Posterior cingulate gyrus (tissue), 11 donors: ENCODE measurements at regions not wholly inside any gene's neighbourhood (a gene's known extent, or its start where the extent isn't known, plus 50 kb on each side); places are given as distances from the start of the nearest gene placed in this dataset.
"Not testable (repeated sequence)": the region's sequence is repeated elsewhere in the genome, so short reads cannot be mapped to it uniquely, and the experiment has no call there.

Experiments used
- DNase-seq, 10 donors: peaks; one replicate each; pipeline versions ENCODE4 v3.0.0 to v3.0.0-alpha.2; 2020 to 2021; ENCODE audit warnings: mixed read lengths in 3 of 10
- intact Hi-C: fragments of 100-400 bp; cut with DNase I; formaldehyde crosslinking; loops from one replicate; pipeline ENCODE4 v1.15.1; 2023

DNA sequence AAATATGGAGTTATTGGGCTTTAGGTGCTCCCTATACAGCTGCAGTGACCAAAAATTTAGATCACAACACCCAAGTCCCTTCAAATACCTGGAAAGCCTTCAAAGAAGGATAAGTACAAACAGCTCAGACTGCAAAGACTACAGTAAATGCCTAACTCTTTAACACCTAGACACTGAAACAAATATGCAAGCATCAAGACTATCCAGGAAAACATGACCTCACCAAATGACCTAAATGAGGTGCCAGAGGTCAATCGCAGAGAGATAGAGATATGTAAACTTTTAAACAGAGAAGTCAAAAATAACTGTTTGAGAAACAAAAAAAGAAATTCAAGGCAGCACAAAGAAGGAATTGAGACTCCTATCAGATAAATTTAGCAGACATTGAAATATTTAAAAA is 753.8 kb upstream of the B3GALT2 start:
- intact Hi-C loops: no loop called here

DNA sequence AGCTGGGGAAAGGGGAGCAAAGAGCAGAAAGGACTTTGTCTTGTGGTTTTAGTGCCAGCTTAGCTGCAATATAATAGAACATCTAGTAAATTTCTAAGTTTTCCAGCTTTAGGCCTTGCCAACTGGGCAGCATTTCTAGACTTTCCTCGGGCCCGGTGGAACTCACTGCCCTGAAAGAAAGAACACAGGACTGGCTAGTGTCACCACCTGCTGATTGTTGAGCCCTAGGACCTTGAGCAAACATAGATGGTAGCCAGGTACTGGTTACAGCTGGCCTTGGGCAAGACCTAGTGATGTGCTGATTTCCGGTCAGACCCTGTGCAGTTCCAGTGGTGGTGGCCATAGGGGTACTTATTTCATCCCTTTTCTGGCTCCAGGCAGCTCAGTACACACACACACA is 753.2 kb upstream of the B3GALT2 start:
- intact Hi-C loops: no loop called here
- DNase-seq: no peak

More for the DNA sequence above, 753.8 kb upstream of the B3GALT2 start:
- DNase-seq: no peak

DNA sequence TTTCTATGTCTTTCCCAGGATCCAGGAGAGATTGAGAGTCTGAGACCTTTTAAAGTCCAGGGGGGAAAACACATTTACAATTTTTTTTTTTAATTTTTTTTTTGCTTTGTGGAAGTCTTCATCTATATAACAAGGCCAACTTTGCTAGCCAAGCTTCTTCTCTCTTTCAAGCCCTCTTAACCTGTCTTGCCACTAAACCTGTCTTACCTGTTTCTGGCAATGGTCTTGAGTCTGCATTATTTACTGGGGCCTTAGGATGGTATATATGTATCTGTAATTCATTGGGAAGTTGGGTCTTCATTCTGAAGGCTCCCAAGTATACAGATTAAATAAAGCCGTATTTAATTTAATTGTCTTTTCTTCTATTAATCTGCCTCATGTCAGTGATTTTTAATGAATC is 750.9 kb upstream of the B3GALT2 start:
- intact Hi-C loops: no loop called here
- DNase-seq: no peak

DNA sequence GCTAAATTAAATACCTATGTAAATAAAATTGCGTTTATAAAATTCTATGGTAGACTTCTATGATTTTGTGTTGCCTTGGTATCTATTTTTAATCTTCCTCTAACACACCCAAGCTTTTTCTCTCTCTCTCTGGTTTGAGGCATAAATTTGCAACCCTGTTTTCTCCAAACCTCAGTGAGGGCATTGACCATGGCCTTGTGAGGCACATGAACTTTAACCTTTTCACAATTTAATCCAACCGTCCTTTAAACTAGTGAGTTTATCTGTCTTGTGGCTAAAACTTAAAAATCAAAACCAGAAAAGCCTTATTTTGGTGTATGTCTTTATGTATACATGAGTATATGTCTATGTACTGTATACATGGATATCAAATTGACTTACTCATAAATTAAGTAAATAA is 746.6 kb upstream of the B3GALT2 start:
- intact Hi-C loops: no loop called here
- no peak for DNase-seq

DNA sequence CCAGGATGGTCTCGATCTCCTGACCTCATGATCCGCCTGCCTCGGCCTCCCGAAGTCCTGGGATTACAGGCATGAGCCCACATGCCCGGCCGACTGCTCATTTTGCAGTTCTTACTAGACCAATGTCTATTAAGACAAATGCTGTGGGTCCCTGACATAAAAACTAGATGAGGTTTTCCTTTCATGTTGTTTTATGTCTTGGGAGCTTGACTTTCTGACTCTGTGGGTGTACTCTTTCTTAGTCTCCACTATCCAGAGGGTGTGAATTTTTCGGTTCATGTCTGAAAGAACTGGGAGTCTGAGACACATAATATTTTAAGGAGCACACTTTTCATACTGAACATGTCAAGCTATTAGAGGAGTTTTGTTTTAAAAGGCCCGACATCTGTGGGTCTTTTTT is 744.9 kb upstream of the B3GALT2 start:
- intact Hi-C loops: no loop called here
- DNase-seq: peak in 1 of 10 donors; percentile 42

GRCh38 chr1:193929374-193930033 is 743.1 kb upstream of the B3GALT2 start:
- DNase-seq: no peak
- intact Hi-C loops: no loop called here

DNA sequence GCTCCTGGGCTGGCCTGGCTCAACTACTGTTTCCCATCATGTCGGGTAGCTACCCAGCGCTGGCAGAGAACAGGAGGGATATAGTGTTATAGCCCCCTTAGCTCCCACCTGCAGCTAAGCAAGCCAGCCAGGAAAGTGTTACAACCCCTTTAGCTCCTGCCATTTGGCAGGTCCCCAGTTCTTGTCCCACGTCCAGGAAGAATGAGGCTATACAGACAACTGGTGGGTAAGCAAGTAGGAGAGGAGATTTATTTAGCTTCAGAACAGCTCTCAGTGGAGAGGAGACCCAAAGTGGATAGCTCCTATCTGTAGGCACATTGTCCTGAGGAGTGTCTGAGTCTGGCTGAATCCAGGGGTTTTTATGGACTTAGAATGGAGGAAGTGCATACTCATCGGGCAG is 741.1 kb upstream of the B3GALT2 start:
- intact Hi-C loops: no loop called here

DNA sequence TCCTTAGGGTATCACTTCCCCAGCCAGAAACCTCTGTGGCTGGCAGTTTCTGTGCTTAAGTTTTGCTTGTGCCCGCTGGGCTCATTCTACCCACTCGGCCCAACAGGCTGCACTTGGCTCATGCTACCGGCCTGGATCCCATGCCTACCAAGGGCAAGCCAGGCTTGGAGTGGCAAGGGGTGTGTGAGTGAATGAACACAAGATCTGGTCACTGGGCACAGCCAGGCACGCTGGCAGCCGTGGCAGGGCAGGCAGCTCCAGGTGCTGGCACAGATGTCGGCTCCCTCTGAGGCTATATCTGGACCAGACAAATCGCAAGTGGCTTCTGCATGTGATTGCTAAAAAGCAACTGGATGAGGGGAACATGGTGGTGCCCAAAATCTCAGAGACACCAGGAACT is 740.5 kb upstream of the B3GALT2 start:
- peak in 3 of 10 donors; percentile 40 to 77 (median 64) for DNase-seq
- intact Hi-C loops: no loop called here

More for the DNA sequence above, 741.1 kb upstream of the B3GALT2 start:
- no peak for DNase-seq

- intact Hi-C loops: no loop called here
- DNase-seq: no peak
Measured at GRCh38 chr1:193919827-193920226, 733.4 kb upstream of the B3GALT2 start.

DNA sequence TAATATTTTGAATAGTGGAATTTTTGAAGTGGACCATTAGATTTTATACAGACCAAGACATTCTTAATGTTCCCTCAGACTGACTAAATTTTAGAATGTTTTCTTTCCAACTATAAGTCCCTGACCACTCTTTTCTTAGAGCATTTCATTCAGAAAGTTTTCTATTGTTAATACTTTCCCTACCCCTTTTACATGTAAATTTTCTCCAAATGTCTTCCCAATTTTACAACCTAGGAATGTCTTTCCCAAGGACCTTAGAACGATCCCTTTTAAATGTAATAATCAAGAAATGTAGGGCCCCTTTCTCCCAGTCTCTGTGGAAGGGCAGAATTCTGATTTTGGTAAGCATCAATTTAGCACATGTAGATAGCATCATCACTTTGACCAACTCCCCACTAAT is 730.0 kb upstream of the B3GALT2 start:
- DNase-seq: no peak
- intact Hi-C loops: no loop called here

- intact Hi-C loops: no loop called here
- no peak for DNase-seq
Measured at GRCh38 chr1:193914871-193915270, 728.5 kb upstream of the B3GALT2 start.

GRCh38 chr1:193909406-193910082 is 723.1 kb upstream of the B3GALT2 start:
- intact Hi-C loops: no loop called here
- no peak for DNase-seq

GRCh38 chr1:193905288-193906085 is 719.1 kb upstream of the B3GALT2 start:
- no peak for DNase-seq
- intact Hi-C loops: no loop called here

DNA sequence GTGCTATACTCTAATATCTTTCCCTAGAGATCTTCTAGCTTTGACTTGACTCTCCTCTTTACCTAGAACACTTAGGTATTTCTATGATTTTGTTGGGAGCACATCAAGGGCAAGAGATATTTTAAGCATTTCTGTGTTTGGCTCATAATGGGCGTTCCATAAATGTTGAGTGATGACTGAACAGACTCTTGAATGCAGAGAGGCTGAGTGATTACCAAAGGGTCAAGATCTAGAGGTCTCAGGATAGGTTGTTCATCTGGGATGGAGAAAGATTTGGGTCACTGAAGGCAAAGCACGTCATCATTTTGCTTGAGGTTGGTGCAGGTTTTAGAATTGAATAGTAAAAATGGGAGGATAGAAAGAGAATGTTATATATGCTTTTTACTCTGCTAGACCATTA is 705.4 kb upstream of the B3GALT2 start:
- DNase-seq: no peak
- intact Hi-C loops: no loop called here

- no peak for DNase-seq
- intact Hi-C loops: no loop called here
Measured at GRCh38 chr1:193890935-193891334, 704.5 kb upstream of the B3GALT2 start.

DNA sequence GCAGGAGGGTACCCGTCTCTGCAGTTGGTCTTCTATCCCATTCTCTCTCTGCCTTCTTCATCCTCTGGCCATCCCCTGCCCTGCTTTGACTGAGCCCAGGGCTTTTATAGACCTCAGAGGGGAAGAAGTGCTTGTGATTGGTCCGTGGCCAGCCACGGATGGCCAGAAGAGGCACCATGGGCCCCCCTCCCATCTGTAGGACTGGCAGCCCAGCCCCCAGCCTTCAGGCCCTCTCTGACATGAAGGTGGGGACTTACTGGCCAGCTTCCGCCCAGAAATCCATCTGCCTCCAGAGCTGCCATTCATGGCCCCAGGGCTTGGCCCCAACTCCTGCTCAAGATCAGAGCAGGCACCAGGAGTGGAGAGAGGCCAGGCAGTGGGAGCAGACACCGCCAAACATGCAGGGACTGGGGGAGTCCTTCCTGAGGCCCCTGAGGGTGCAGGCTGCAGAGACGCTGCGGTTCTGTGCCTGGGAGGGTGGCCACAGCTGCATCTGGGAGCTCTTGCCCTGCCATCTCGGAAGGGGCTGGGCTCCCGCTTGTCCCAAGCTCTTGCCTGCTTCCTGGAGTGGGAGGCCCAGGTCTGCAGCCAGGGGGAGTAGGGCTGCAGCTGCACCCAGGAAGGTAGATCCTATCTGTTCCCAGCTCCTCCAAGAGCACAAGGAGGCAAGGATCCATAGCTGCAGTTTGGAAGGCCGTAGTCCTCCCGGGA is 698.6 kb upstream of the B3GALT2 start:
- intact Hi-C loops: no loop called here
- DNase-seq: peak in 2 of 10 donors; percentile 48 to 71

- DNase-seq, intact Hi-C loops: not testable (repeated sequence)
Measured at GRCh38 chr1:193877920-193878319, 691.5 kb upstream of the B3GALT2 start.

DNA sequence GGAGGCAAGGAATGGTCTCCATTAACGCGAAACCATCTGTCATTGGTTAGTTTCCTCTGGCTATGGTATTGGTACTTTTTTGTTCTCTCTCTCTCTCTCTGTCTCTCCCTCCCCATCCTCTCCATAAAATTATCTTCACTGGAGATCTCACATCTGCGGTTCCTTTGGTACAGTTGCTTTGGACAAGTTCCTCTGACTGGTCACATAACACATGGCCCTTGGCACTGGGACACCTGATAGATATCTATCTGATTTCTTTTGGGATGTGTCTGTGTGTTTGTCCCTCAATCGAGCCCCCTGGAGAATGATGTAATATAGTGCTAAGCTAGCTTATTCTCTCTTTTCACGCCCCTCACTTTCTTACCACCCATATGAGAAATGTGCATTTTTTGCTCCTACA is 682.0 kb upstream of the B3GALT2 start:
- intact Hi-C loops: no loop called here

DNA sequence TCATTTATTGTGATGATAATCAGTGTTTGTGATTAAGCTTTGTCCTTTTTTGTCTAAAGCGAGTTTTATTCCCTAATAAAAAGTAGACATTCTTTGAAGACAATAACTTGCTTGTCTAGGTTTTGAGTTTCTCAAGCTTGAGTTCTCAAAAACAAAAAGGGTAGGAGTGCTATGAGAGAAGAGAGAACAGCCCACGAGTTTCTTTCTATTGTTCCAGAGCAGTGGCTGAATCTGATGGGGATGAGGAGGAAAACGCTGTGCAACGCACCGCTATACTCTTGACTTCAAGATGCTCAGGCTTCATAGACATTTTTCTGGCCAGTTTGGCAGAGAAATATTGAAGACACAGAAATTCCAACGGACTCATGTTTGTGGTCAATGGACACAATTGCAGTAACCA is 669.8 kb upstream of the B3GALT2 start:
- intact Hi-C loops: no loop called here

More for the DNA sequence above, 682.0 kb upstream of the B3GALT2 start:
- no peak for DNase-seq

DNA sequence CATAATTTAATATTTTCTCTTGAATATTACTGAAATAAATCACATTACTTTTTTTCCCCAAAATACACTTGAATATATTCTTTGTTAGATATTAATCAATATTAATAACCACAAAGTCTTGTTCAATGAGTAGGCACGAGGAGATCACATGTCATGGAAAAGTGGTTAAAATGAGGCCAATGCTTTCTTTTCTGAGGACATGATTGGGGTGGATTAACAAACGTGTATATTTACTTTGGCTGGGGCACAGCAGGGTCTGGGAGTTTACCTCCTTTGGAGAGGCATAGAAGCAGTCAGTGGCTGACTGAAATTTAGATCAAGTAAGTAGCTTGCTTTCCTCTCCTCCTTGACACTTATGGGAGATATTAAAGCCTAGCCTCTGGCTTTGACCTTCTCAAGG is 664.3 kb upstream of the B3GALT2 start:
- intact Hi-C loops: no loop called here
- DNase-seq: no peak

More for the DNA sequence above, 669.8 kb upstream of the B3GALT2 start:
- no peak for DNase-seq
